ENCODE measurements at regions not wholly inside any gene's neighbourhood (a gene's known extent, or its start where the extent isn't known, plus 50 kb on each side); places are given as distances from the start of the nearest gene placed in this dataset.

GRCh38 chr5:4518903-4519672 is 621.0 kb upstream of the ADAMTS16 start:
- no peak for DNase-seq (ENCODE audit: low spot score)

- DNase-seq (ENCODE audit: low spot score), result no peak
Observed at GRCh38 chr5:4520559-4520958, 619.6 kb upstream of the ADAMTS16 start.

GRCh38 chr5:4523038-4523437 is 617.1 kb upstream of the ADAMTS16 start:
- no peak for DNase-seq (ENCODE audit: low spot score)

GRCh38 chr5:4531756-4532704 is 608.1 kb upstream of the ADAMTS16 start:
- no peak for DNase-seq (ENCODE audit: low spot score)

GRCh38 chr5:4532705-4533080 is 607.4 kb upstream of the ADAMTS16 start:
- DNase-seq (ENCODE audit: low spot score), result no peak

GRCh38 chr5:4533457-4534105 is 606.5 kb upstream of the ADAMTS16 start:
- no peak for DNase-seq (ENCODE audit: low spot score)

- no peak for DNase-seq (ENCODE audit: low spot score)
Observed at GRCh38 chr5:4537489-4537888, 602.6 kb upstream of the ADAMTS16 start.

- no peak for DNase-seq (ENCODE audit: low spot score)
Observed at GRCh38 chr5:4540375-4541173, 599.6 kb upstream of the ADAMTS16 start.

GRCh38 chr5:4541334-4541733 is 598.8 kb upstream of the ADAMTS16 start:
- no peak for DNase-seq (ENCODE audit: low spot score)

- DNase-seq (ENCODE audit: low spot score), result no peak
Observed at GRCh38 chr5:4542145-4542778, 597.9 kb upstream of the ADAMTS16 start.

- no peak for DNase-seq (ENCODE audit: low spot score)
Observed at GRCh38 chr5:4544049-4544670, 596.0 kb upstream of the ADAMTS16 start.

- no peak for DNase-seq (ENCODE audit: low spot score)
Observed at GRCh38 chr5:4547547-4547946, 592.6 kb upstream of the ADAMTS16 start.

- DNase-seq (ENCODE audit: low spot score), result no peak
Observed at GRCh38 chr5:4548341-4548740, 591.8 kb upstream of the ADAMTS16 start.

GRCh38 chr5:4549351-4549750 is 590.8 kb upstream of the ADAMTS16 start:
- DNase-seq (ENCODE audit: low spot score), result no peak

- DNase-seq (ENCODE audit: low spot score), result no peak
Observed at GRCh38 chr5:4551034-4551433, 589.1 kb upstream of the ADAMTS16 start.

GRCh38 chr5:4553130-4553529 is 587.0 kb upstream of the ADAMTS16 start:
- no peak for DNase-seq (ENCODE audit: low spot score)

- DNase-seq (ENCODE audit: low spot score), result no peak
Observed at GRCh38 chr5:4553978-4554377, 586.2 kb upstream of the ADAMTS16 start.

GRCh38 chr5:4555725-4556285 is 584.3 kb upstream of the ADAMTS16 start:
- no peak for DNase-seq (ENCODE audit: low spot score)

GRCh38 chr5:4561403-4561802 is 578.7 kb upstream of the ADAMTS16 start:
- DNase-seq (ENCODE audit: low spot score), result no peak

GRCh38 chr5:4563400-4563799 is 576.7 kb upstream of the ADAMTS16 start:
- DNase-seq (ENCODE audit: low spot score), result no peak

Measured in HuH-7.5 (cell line).